ENCODE measurements at regions not wholly inside any gene's neighbourhood (a gene's known extent, or its start where the extent isn't known, plus 50 kb on each side); places are given as distances from the start of the nearest gene placed in this dataset.

DNA sequence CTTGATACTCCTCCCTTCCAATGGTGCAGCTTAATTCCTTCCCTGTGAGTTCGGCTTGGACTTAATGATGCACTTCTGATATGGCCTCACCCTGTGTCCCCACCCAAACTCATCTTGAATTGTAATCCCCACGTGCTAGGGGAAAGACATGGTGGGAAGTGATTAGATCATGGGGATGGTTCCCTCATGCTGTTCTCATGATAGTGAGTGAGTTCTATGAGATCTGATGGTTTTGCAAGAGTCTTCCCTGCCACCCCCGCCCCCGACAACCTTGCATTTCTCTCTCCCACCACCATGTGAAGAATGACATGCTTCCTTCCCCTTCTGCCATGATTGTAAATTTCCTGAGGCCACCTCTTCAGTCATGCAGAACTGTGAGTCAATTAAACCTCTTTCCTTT lies 50.3 kb upstream of the HLA-G start:
- H3K4me3 Mint-ChIP-seq = no peak overlapping the region
- no peaks in the 10 kb centered on the region for H3K9me3 Mint-ChIP-seq
- peaks cover under 1% of the 10 kb centered on the region for H3K36me3 Mint-ChIP-seq
- DNase-seq (ENCODE audit: low spot score) (no peak), ATAC-seq (no peak)
- H3K4me1 Mint-ChIP-seq (ENCODE audit: low read depth in 2 of 2) = no peaks in the 10 kb centered on the region
- peaks cover 39 to 53% of the 10 kb centered on the region in 2 donors for H3K27me3 Mint-ChIP-seq
- no peak overlapping the region for H3K27ac Mint-ChIP-seq

Data from natural killer cell treated with Interleukin-12 subunit alpha and Interleukin-12 subunit beta and Interleukin-15 and Interleukin-18, amount 100 ng/mL, for 72 hours (primary cell).